ENCODE measurements at regions not wholly inside any gene's neighbourhood (a gene's known extent, or its start where the extent isn't known, plus 50 kb on each side); places are given as distances from the start of the nearest gene placed in this dataset.
"Not testable (repeated sequence)": the region's sequence is repeated elsewhere in the genome, so short reads cannot be mapped to it uniquely, and the experiment has no call there.

- DNase-seq = no peak
These were observed 229.5 kb downstream of the MSX2 start for GRCh38 chr5:174953871-174954270.

GRCh38 chr5:174951151-174951780, 226.9 kb downstream of the MSX2 start:
- peak; percentile 44 to 60 for DNase-seq

- no peak for DNase-seq
These were observed 223.2 kb downstream of the MSX2 start for GRCh38 chr5:174947548-174947947.

- no peak for DNase-seq
These were observed 221.5 kb downstream of the MSX2 start for GRCh38 chr5:174945853-174946252.

GRCh38 chr5:174943785-174944184, 219.4 kb downstream of the MSX2 start:
- no peak for DNase-seq

GRCh38 chr5:174943002-174943401, 218.6 kb downstream of the MSX2 start:
- DNase-seq = not testable (repeated sequence)

- no peak for DNase-seq
These were observed 213.1 kb downstream of the MSX2 start for GRCh38 chr5:174937201-174938123.

- peak in 1 of 2 donors; percentile 14 for DNase-seq
These were observed 211.6 kb downstream of the MSX2 start for GRCh38 chr5:174935854-174936474.

GRCh38 chr5:174931033-174931432, 206.7 kb downstream of the MSX2 start:
- not testable (repeated sequence) for DNase-seq

GRCh38 chr5:174925586-174925985, 201.2 kb downstream of the MSX2 start:
- DNase-seq = no peak

- DNase-seq = no peak
These were observed 198.6 kb downstream of the MSX2 start for GRCh38 chr5:174922955-174923354.

GRCh38 chr5:174920906-174921550, 196.6 kb downstream of the MSX2 start:
- DNase-seq = no peak

GRCh38 chr5:174919351-174919750, 195.0 kb downstream of the MSX2 start:
- no peak for DNase-seq

- DNase-seq = no peak
These were observed 194.3 kb downstream of the MSX2 start for GRCh38 chr5:174918655-174919054.

GRCh38 chr5:174917976-174918554, 193.7 kb downstream of the MSX2 start:
- no peak for DNase-seq

- DNase-seq = not testable (repeated sequence)
These were observed 193.1 kb downstream of the MSX2 start for GRCh38 chr5:174917435-174917834.

GRCh38 chr5:174916924-174917323, 192.5 kb downstream of the MSX2 start:
- not testable (repeated sequence) for DNase-seq

GRCh38 chr5:174916227-174916626, 191.8 kb downstream of the MSX2 start:
- DNase-seq = no peak

GRCh38 chr5:174911118-174911517, 186.7 kb downstream of the MSX2 start:
- DNase-seq = no peak

GRCh38 chr5:174910245-174910737, 185.9 kb downstream of the MSX2 start:
- peak in 1 of 2 donors; percentile 35 for DNase-seq

- no peak for DNase-seq
These were observed 178.9 kb downstream of the MSX2 start for GRCh38 chr5:174903172-174903732.

GRCh38 chr5:174901336-174901735, 177.0 kb downstream of the MSX2 start:
- no peak for DNase-seq
